Loucy (cell line): ENCODE measurements at regions not wholly inside any gene's neighbourhood (a gene's known extent, or its start where the extent isn't known, plus 50 kb on each side); places are given as distances from the start of the nearest gene placed in this dataset.

Experiments used
- H2AFZ ChIP-seq: fragments of 200-600 bp; sonication (generic); 2 replicates; pipeline ENCODE4 v1.6.0; 2016; ENCODE audit warnings: antibody characterized with exemption, mild to moderate bottlenecking, low read length, moderate library complexity
- H3F3A ChIP-seq: fragments of 200-600 bp; 2 replicates; pipeline ENCODE4 v1.6.0; 2016; ENCODE audit warnings: antibody characterized with exemption, low read depth, mild to moderate bottlenecking
- H3K27me3 ChIP-seq: fragments of 200-600 bp; sonication (generic); 2 replicates; pipeline ENCODE4 v1.6.1; 2014; ENCODE audit warnings: low read length, mild to moderate bottlenecking; ENCODE audit not compliant: insufficient read depth, poor library complexity, severe bottlenecking
- H3K36me3 ChIP-seq: fragments of 200-600 bp; sonication (generic); 2 replicates; pipeline ENCODE4 v1.6.1; 2016; ENCODE audit warnings: low read length; ENCODE audit not compliant: insufficient read depth
- H3K4me1 ChIP-seq: fragments of 200-600 bp; sonication (generic); 2 replicates; pipeline ENCODE4 v1.5.1; 2014; ENCODE audit warnings: low read length, mild to moderate bottlenecking; ENCODE audit not compliant: insufficient read depth, poor library complexity, severe bottlenecking
- H3K4me2 ChIP-seq: fragments of 200-600 bp; sonication (generic); 2 replicates; pipeline ENCODE4 v1.6.0; 2014; ENCODE audit warnings: antibody characterized with exemption, low read length, low read depth, mild to moderate bottlenecking; ENCODE audit not compliant: poor library complexity, severe bottlenecking
- H3K4me3 ChIP-seq: fragments of 200-600 bp; sonication (generic); 2 replicates; pipeline ENCODE4 v1.5.1; 2014; ENCODE audit warnings: low read length, mild to moderate bottlenecking, mixed read lengths; ENCODE audit not compliant: poor library complexity, severe bottlenecking
- H3K79me2 ChIP-seq: fragments of 200-600 bp; sonication (generic); 2 replicates; pipeline ENCODE4 v1.6.1; 2014; ENCODE audit warnings: low read length; ENCODE audit not compliant: insufficient read depth
- H3K9ac ChIP-seq: fragments of 200-600 bp; sonication (generic); 2 replicates; pipeline ENCODE4 v1.6.0; 2014; ENCODE audit warnings: mild to moderate bottlenecking, low read depth, low read length, moderate library complexity; ENCODE audit not compliant: poor library complexity, severe bottlenecking
- H3K9me2 ChIP-seq: fragments of 200-600 bp; sonication (generic); replicated peaks from 2 replicates; pipeline ENCODE4 v1.6.1; 2016; ENCODE audit warnings: low read depth, low read length, mixed read lengths
- H3K9me3 ChIP-seq: fragments of 200-600 bp; sonication (generic); 2 replicates; pipeline ENCODE4 v1.6.1; 2014; ENCODE audit warnings: mild to moderate bottlenecking, antibody characterized with exemption, low read length, low read depth; ENCODE audit not compliant: insufficient read depth
- H4K20me1 ChIP-seq: fragments of 200-600 bp; sonication (generic); 2 replicates; pipeline ENCODE4 v1.6.0; 2014; ENCODE audit warnings: antibody characterized with exemption, low read length, mild to moderate bottlenecking; ENCODE audit not compliant: insufficient read depth, poor library complexity, severe bottlenecking
- CTCF ChIP-seq: fragments of 200-600 bp; sonication (generic); conservative IDR thresholded peaks from 2 replicates; pipeline ENCODE4 v1.5.1; 2014; ENCODE audit warnings: mild to moderate bottlenecking, antibody characterized with exemption, low read length
- EZH2phosphoT487 ChIP-seq: fragments of 200-600 bp; IDR thresholded peaks from 2 replicates; pipeline ENCODE4 v1.6.1; 2018; ENCODE audit warnings: antibody characterized with exemption, mild to moderate bottlenecking, moderate library complexity, borderline replicate concordance

- no peaks in the 10 kb centered on the region for H3K9me2 ChIP-seq
- no peaks in the 10 kb centered on the region for H3K79me2 ChIP-seq
- H3K36me3 ChIP-seq, result no peaks in the 10 kb centered on the region
- no peak overlapping the region for H3K4me3 ChIP-seq
- H3K27me3 ChIP-seq, result no peaks in the 10 kb centered on the region
- TF ChIP-seq CTCF, result no peak
- no peak for TF ChIP-seq EZH2phosphoT487
- H3K9ac ChIP-seq, result no peak overlapping the region
- no peaks in the 10 kb centered on the region for H3F3A ChIP-seq
- H3K4me1 ChIP-seq, result no peaks in the 10 kb centered on the region
- no peaks in the 10 kb centered on the region for H4K20me1 ChIP-seq
- H3K9me3 ChIP-seq, result no peaks in the 10 kb centered on the region
- H3K4me2 ChIP-seq, result no peak overlapping the region
- H2AFZ ChIP-seq, result no peak overlapping the region
Measured at GRCh38 chr14:96949594-96949993, 152.4 kb downstream of the VRK1 start.

GRCh38 chr14:96951511-96951910 is 154.3 kb downstream of the VRK1 start:
- Histone ChIP-seq H3K9ac (no peak overlapping the region), H4K20me1 (no peaks in the 10 kb centered on the region), H2AFZ (no peak overlapping the region), H3K27me3 (no peaks in the 10 kb centered on the region), H3F3A (no peaks in the 10 kb centered on the region), H3K4me3 (no peak overlapping the region), H3K4me2 (no peak overlapping the region), H3K9me3 (no peaks in the 10 kb centered on the region), H3K9me2 (no peaks in the 10 kb centered on the region), H3K79me2 (no peaks in the 10 kb centered on the region), H3K36me3 (no peaks in the 10 kb centered on the region), H3K4me1 (no peaks in the 10 kb centered on the region)
- no peak for TF ChIP-seq EZH2phosphoT487
- no peak for TF ChIP-seq CTCF

- Histone ChIP-seq H3K9ac (no peak overlapping the region), H3K9me3 (no peaks in the 10 kb centered on the region), H3F3A (no peaks in the 10 kb centered on the region), H2AFZ (no peak overlapping the region), H3K9me2 (no peaks in the 10 kb centered on the region), H3K36me3 (no peaks in the 10 kb centered on the region), H3K4me1 (no peaks in the 10 kb centered on the region), H4K20me1 (no peaks in the 10 kb centered on the region), H3K79me2 (no peaks in the 10 kb centered on the region), H3K27me3 (no peaks in the 10 kb centered on the region), H3K4me2 (no peak overlapping the region), H3K4me3 (no peak overlapping the region)
- TF ChIP-seq EZH2phosphoT487 (no peak), CTCF (no peak)
Measured at GRCh38 chr14:96953087-96953874, 156.1 kb downstream of the VRK1 start.
